SK-N-SH (cell line): ENCODE measurements at regions not wholly inside any gene's neighbourhood (a gene's known extent, or its start where the extent isn't known, plus 50 kb on each side); places are given as distances from the start of the nearest gene placed in this dataset.

Experiments used
- CTCF ChIA-PET: fragments of 300-600, 350-600 bp; formaldehyde crosslinking; extraction: SDS; loops from one replicate; lab custom pipeline; 2021; lab: Yijun Ruan, JAX
- POLR2A ChIA-PET: fragments of 350-600 bp; sonication (Branson Sonifier 250); formaldehyde crosslinking; extraction: SDS; loops from one replicate; lab custom pipeline; 2020; ENCODE audit warnings: antibody characterized with exemption, inconsistent platforms; lab: Yijun Ruan, JAX
- DNase-seq: peaks from one replicate; pipeline ENCODE4 v3.0.0; 2012
- H2AFZ ChIP-seq: fragments of 200-600 bp; sonication (generic); 2 replicates; pipeline ENCODE4 v1.8.1; 2016; ENCODE audit warnings: antibody characterized with exemption, mild to moderate bottlenecking, low read depth
- H3F3A ChIP-seq: fragments of 200-600 bp; sonication (generic); replicated peaks from 2 replicates; pipeline ENCODE3; 2016; ENCODE audit warnings: antibody characterized with exemption, mild to moderate bottlenecking; ENCODE audit not compliant: insufficient read depth
- H3K27ac ChIP-seq, 2 experiments: fragments of 200-500 bp in 1 of 2; fragments of 200-600 bp in 1 of 2; sonication (Bioruptor generic) in 1 of 2; sonication (generic), shearing (Covaris generic) in 1 of 2; 2 replicates each; pipeline versions ENCODE4 v1.5.1 to v1.6.1; 2014 to 2016; ENCODE audit warnings: low read depth in 2 of 2, inconsistent platforms in 1 of 2, low read length in 1 of 2, mild to moderate bottlenecking in 1 of 2, mixed read lengths in 1 of 2
- H3K27me3 ChIP-seq: fragments of 200-600 bp; sonication (generic), shearing (Covaris generic); 2 replicates; pipeline ENCODE4 v1.6.1; 2016; ENCODE audit warnings: mixed run types; ENCODE audit not compliant: insufficient read depth
- H3K36me3 ChIP-seq, 2 experiments: fragments of 200-500 bp in 1 of 2; fragments of 200-600 bp in 1 of 2; sonication (Bioruptor generic) in 1 of 2; sonication (generic) in 1 of 2; replicated peaks in 1 of 2; 2 replicates each; pipeline versions ENCODE3 to v1.5.1; 2014 to 2016; ENCODE audit warnings: low read length in 1 of 2, mild to moderate bottlenecking in 1 of 2; ENCODE audit not compliant: insufficient read depth in 2 of 2, control insufficient read depth in 1 of 2
- H3K4me1 ChIP-seq, 2 experiments: fragments of 200-500 bp in 1 of 2; fragments of 200-600 bp in 1 of 2; sonication (Bioruptor generic) in 1 of 2; sonication (generic), shearing (Covaris generic) in 1 of 2; 2 replicates each; pipeline versions ENCODE4 v1.5.1 to v1.6.1; 2014 to 2016; ENCODE audit warnings: low read depth in 1 of 2, low read length in 1 of 2, mixed run types in 1 of 2; ENCODE audit not compliant: insufficient read depth in 2 of 2, control insufficient read depth in 1 of 2
- H3K4me2 ChIP-seq: fragments of 200-600 bp; sonication (generic), shearing (Covaris generic); 2 replicates; pipeline ENCODE4 v1.6.1; 2017; ENCODE audit warnings: mixed run types
- H3K4me3 ChIP-seq, 2 experiments: fragments of 200-500 bp in 1 of 2; fragments of 200-600 bp in 1 of 2; sonication (Bioruptor generic) in 1 of 2; sonication (generic), shearing (Covaris generic) in 1 of 2; 2 replicates each; pipeline versions ENCODE4 v1.5.1 to v1.8.1; 2014 to 2016; ENCODE audit warnings: low read depth in 2 of 2, inconsistent platforms in 1 of 2, low read length in 1 of 2, mild to moderate bottlenecking in 1 of 2, mixed read lengths in 1 of 2, moderate library complexity in 1 of 2
- H3K79me2 ChIP-seq: fragments of 200-600 bp; sonication (generic); 2 replicates; pipeline ENCODE4 v1.8.1; 2017; ENCODE audit warnings: mild to moderate bottlenecking; ENCODE audit not compliant: insufficient read depth
- H3K9ac ChIP-seq: fragments of 200-600 bp; sonication (generic); 2 replicates; pipeline ENCODE4 v1.6.1; 2017; ENCODE audit warnings: mixed run types
- H3K9me2 ChIP-seq: fragments of 200-600 bp; sonication (generic); 2 replicates; pipeline ENCODE4 v1.6.1; 2017; ENCODE audit warnings: mixed run types
- H3K9me3 ChIP-seq: fragments of 200-600 bp; sonication (generic); 2 replicates; pipeline ENCODE4 v1.6.1; 2017; ENCODE audit warnings: mixed run types, mild to moderate bottlenecking, moderate library complexity
- H4K20me1 ChIP-seq: fragments of 200-600 bp; sonication (generic); 2 replicates; pipeline ENCODE4 v1.6.1; 2017; ENCODE audit warnings: mild to moderate bottlenecking, mixed run types; ENCODE audit not compliant: insufficient read depth
- CHD2 ChIP-seq: fragments of 150-350 bp; IDR thresholded peaks from 2 replicates; pipeline ENCODE4 v1.6.1; 2018; ENCODE audit warnings: low read length; ENCODE audit not compliant: partially characterized antibody
- CTCF ChIP-seq: fragments of 200-600 bp; sonication (generic); IDR thresholded peaks from 2 replicates; pipeline ENCODE4 v1.6.1; 2017; ENCODE audit warnings: antibody characterized with exemption, mild to moderate bottlenecking, moderate library complexity
- EP300 ChIP-seq, 2 experiments: IDR thresholded peaks; 2 replicates each; pipeline versions ENCODE4 v1.4.0 to v1.6.1; 2012; ENCODE audit warnings: borderline replicate concordance in 1 of 2, low read depth in 1 of 2, low read length in 1 of 2
- EZH2phosphoT487 ChIP-seq: fragments of 200-600 bp; sonication (generic); IDR thresholded peaks from 2 replicates; pipeline ENCODE4 v1.6.1; 2017; ENCODE audit warnings: low read depth, mixed run types, mild to moderate bottlenecking, antibody characterized with exemption, moderate library complexity, borderline replicate concordance
- FOXJ3 ChIP-seq: sonication (generic); formaldehyde crosslinking; IDR thresholded peaks from 2 replicates; pipeline ENCODE4 v1.5.1; 2020; ENCODE audit warnings: mild to moderate bottlenecking, missing genetic modification reagents
- GABPA ChIP-seq: IDR thresholded peaks from 2 replicates; pipeline ENCODE4 v1.4.0; 2012; ENCODE audit warnings: low read depth, mild to moderate bottlenecking
- GATA2 ChIP-seq: sonication (generic); formaldehyde crosslinking; IDR thresholded peaks from 2 replicates; pipeline ENCODE4 v1.5.0; 2020; ENCODE audit warnings: mild to moderate bottlenecking, missing genetic modification reagents
- JUND ChIP-seq: IDR thresholded peaks from 2 replicates; pipeline ENCODE4 v1.4.0; 2012
- MAX ChIP-seq: IDR thresholded peaks from 2 replicates; pipeline ENCODE4 v1.4.0; 2012; ENCODE audit warnings: low read depth
- MEF2A ChIP-seq: IDR thresholded peaks from 2 replicates; pipeline ENCODE4 v1.4.0; 2012; ENCODE audit warnings: low read depth, borderline replicate concordance
- NRF1 ChIP-seq: IDR thresholded peaks from 2 replicates; pipeline ENCODE4 v1.6.1; 2012; ENCODE audit warnings: low read depth, mild to moderate bottlenecking, low read length
- RAD21 ChIP-seq: IDR thresholded peaks from 2 replicates; pipeline ENCODE4 v1.6.1; 2012; ENCODE audit warnings: mild to moderate bottlenecking, low read length
- REST ChIP-seq: IDR thresholded peaks from 2 replicates; pipeline ENCODE4 v1.6.1; 2012; ENCODE audit warnings: mild to moderate bottlenecking, low read depth, low read length, moderate library complexity
- RXRA ChIP-seq: IDR thresholded peaks from 2 replicates; pipeline ENCODE4 v1.4.0; 2012; ENCODE audit warnings: low read depth, mild to moderate bottlenecking, borderline replicate concordance
- SMC3 ChIP-seq: IDR thresholded peaks from 2 replicates; pipeline ENCODE4 v1.6.1; 2012; ENCODE audit warnings: low read depth, low read length, improper control_type of control experiment
- TAF1 ChIP-seq: IDR thresholded peaks from 2 replicates; pipeline ENCODE4 v1.6.1; 2012; ENCODE audit warnings: low read depth, mild to moderate bottlenecking, low read length, moderate library complexity, borderline replicate concordance
- TCF12 ChIP-seq: IDR thresholded peaks from 2 replicates; pipeline ENCODE4 v1.4.0; 2012
- TEAD4 ChIP-seq: IDR thresholded peaks from 2 replicates; pipeline ENCODE4 v1.4.0; 2012; ENCODE audit warnings: mild to moderate bottlenecking, borderline replicate concordance; ENCODE audit not compliant: insufficient read depth
- USF1 ChIP-seq: IDR thresholded peaks from 2 replicates; pipeline ENCODE4 v1.4.0; 2012; ENCODE audit warnings: low read depth, borderline replicate concordance
- USF2 ChIP-seq: fragments of 150-350 bp; IDR thresholded peaks from 2 replicates; pipeline ENCODE4 v1.6.1; 2017; ENCODE audit warnings: antibody characterized with exemption, low read length, low read depth, borderline replicate concordance
- WGBS: methylation state at CpG from one replicate; pipeline ENCODE4 v1.1.6; 2017; ENCODE audit warnings: low lambda C conversion rate; 5-methylcytosine and 5-hydroxymethylcytosine counted together

- no peak for TF ChIP-seq REST
- TF ChIP-seq NRF1 = no peak
- TF ChIP-seq RXRA = no peak
- TF ChIP-seq EP300 (IDR thresholded peaks at IDR 0.05; ENCODE audit: borderline replicate concordance in 1 of 2, low read depth in 1 of 2, low read length in 1 of 2) = no peak
- no peak for TF ChIP-seq USF1
- TF ChIP-seq FOXJ3 (CRISPR knock-in tag) = no peak
- no peak for TF ChIP-seq RAD21
- TF ChIP-seq, all 33 proteins: peak for 0
Observed at GRCh38 chr6:68333442-68333841, 301.6 kb upstream of the ADGRB3 start (continued).

- TF ChIP-seq FOXJ3 (CRISPR knock-in tag) (no peak), SMC3 (no peak), NRF1 (no peak)
- TF ChIP-seq, all 33 proteins: peak for 0
- Histone ChIP-seq H3K27me3 (no peaks in the 10 kb centered on the region), H3K9me2 (no peaks in the 10 kb centered on the region), H3F3A (no peaks in the 10 kb centered on the region), H4K20me1 (no peaks in the 10 kb centered on the region), H3K4me3 (no peak overlapping the region), H3K27ac (no peak overlapping the region), H3K9ac (no peak overlapping the region), H3K4me2 (no peak overlapping the region), H3K79me2 (no peaks in the 10 kb centered on the region), H3K4me1 (no peaks in the 10 kb centered on the region), H3K9me3 (no peaks in the 10 kb centered on the region), H2AFZ (no peak overlapping the region), H3K36me3 (no peaks in the 10 kb centered on the region)
- CTCF ChIA-PET = no interaction called here
- POLR2A ChIA-PET = no interaction called here
- 26% methylated on average over 2 of the region's 2 CpGs for WGBS
- no peak for DNase-seq
Observed at GRCh38 chr6:68328156-68328555, 306.9 kb upstream of the ADGRB3 start.

- H3K36me3 ChIP-seq = no peaks in the 10 kb centered on the region
- no peak overlapping the region for H2AFZ ChIP-seq
- no peak for DNase-seq
- CTCF ChIA-PET = no interaction called here
- H3K4me1 ChIP-seq = no peaks in the 10 kb centered on the region
- H3K4me2 ChIP-seq = no peak overlapping the region
- H3K79me2 ChIP-seq = no peaks in the 10 kb centered on the region
- no peaks in the 10 kb centered on the region for H3F3A ChIP-seq
- no peaks in the 10 kb centered on the region for H3K27me3 ChIP-seq
- WGBS = 46% methylated on average over 4 of the region's 4 CpGs
- H3K9me3 ChIP-seq = no peaks in the 10 kb centered on the region; the same call in 1 of the 2 replicates
- no peaks in the 10 kb centered on the region for H4K20me1 ChIP-seq
- no peaks in the 10 kb centered on the region for H3K9me2 ChIP-seq
- POLR2A ChIA-PET = no interaction called here
- H3K4me3 ChIP-seq = no peak overlapping the region
- no peak overlapping the region for H3K9ac ChIP-seq
- H3K27ac ChIP-seq = no peak overlapping the region
- no peak for TF ChIP-seq GATA2 (CRISPR knock-in tag)
- no peak for TF ChIP-seq TEAD4
- TF ChIP-seq TAF1 = no peak
- TF ChIP-seq NRF1 = no peak
- no peak for TF ChIP-seq EZH2phosphoT487
- no peak for TF ChIP-seq TCF12
- TF ChIP-seq USF2 = no peak
- no peak for TF ChIP-seq RAD21
- TF ChIP-seq SMC3 = no peak
- no peak for TF ChIP-seq MEF2A
- no peak for TF ChIP-seq GABPA
- no peak for TF ChIP-seq JUND
- TF ChIP-seq CTCF = no peak
- TF ChIP-seq CHD2 = no peak
- no peak for TF ChIP-seq MAX
Observed at GRCh38 chr6:68326762-68327161, 308.3 kb upstream of the ADGRB3 start.
